Stomach (tissue), 8 donors: ENCODE measurements at regions not wholly inside any gene's neighbourhood (a gene's known extent, or its start where the extent isn't known, plus 50 kb on each side); places are given as distances from the start of the nearest gene placed in this dataset.

Source experiments
- DNase-seq, 2 donors: peaks; one replicate each; pipeline versions ENCODE4 v3.0.0 to v3.0.0-alpha.2; 2013 to 2019
- H3K27ac ChIP-seq, 5 donors: fragments of 200-600 bp in 4 of 5; sonication (generic) in 4 of 5; one replicate each; pipeline ENCODE4 v1.5.1; 2013 to 2019; ENCODE audit warnings: mild to moderate bottlenecking in 1 of 5, moderate library complexity in 1 of 5
- H3K27me3 ChIP-seq, 3 donors: fragments of 200-600 bp; sonication (generic); one replicate each; pipeline ENCODE4 v1.5.1; 2017 to 2019; ENCODE audit warnings: mixed run types in 1 of 3
- H3K36me3 ChIP-seq, 4 donors: fragments of 200-600 bp; sonication (generic); 1 replicate in 3 of 4; 2 replicates in 1 of 4; pipeline ENCODE4 v1.5.1; 2016 to 2019
- H3K4me1 ChIP-seq, 4 donors: fragments of 200-600 bp; sonication (generic); one replicate each; pipeline ENCODE4 v1.5.1; 2016 to 2019
- H3K4me3 ChIP-seq, 4 donors: fragments of 200-600 bp; sonication (generic) in 3 of 4; one replicate each; pipeline ENCODE4 v1.5.1; 2016 to 2019; ENCODE audit warnings: mild to moderate bottlenecking in 1 of 4
- H3K9me3 ChIP-seq, 4 donors: fragments of 200-600 bp; sonication (generic); one replicate each; pipeline ENCODE4 v1.5.1; 2016 to 2019
- EP300 ChIP-seq: sonication (generic); formaldehyde crosslinking; IDR thresholded peaks from one replicate; pipeline ENCODE4 v1.6.1; 2017; ENCODE audit warnings: antibody characterized with exemption
- POLR2A ChIP-seq, 4 donors: fragments of 450-650 bp; IDR thresholded peaks; one replicate each; pipeline ENCODE4 v1.6.1; 2016; ENCODE audit warnings: antibody characterized with exemption in 4 of 4, control low read depth in 2 of 4, mild to moderate bottlenecking in 1 of 4, moderate library complexity in 1 of 4
- POLR2AphosphoS5 ChIP-seq, 3 donors: sonication (generic); formaldehyde crosslinking; IDR thresholded peaks; one replicate each; pipeline ENCODE4 v1.6.1; 2016; ENCODE audit warnings: antibody characterized with exemption in 3 of 3
- WGBS, 5 donors: extraction: QIAGEN DNeasy Blood & Tissue Kit in 3 of 5; methylation state at CpG; one replicate each; pipeline versions ENCODE4 v1.1.5 to v1.1.7; 2013 to 2018; 5-methylcytosine and 5-hydroxymethylcytosine counted together
- intact Hi-C: fragments of 100-400 bp; cut with DNase I; formaldehyde crosslinking; loops from one replicate; pipeline ENCODE4 v1.15.1; 2023; ENCODE audit warnings: low total_unique reads
- TF ChIP-seq, protein P1 (sequence below), 7 experiments: fragments of 450-650 bp in 4 of 7; fragments of 200-600 bp in 3 of 7; sonication (generic) in 3 of 7; IDR thresholded peaks; one replicate each; pipeline ENCODE4 v1.5.1; 2016 to 2019; ENCODE audit warnings: antibody characterized with exemption in 7 of 7, control low read depth in 2 of 7, mild to moderate bottlenecking in 1 of 7
- donor health status: healthy with polysubstance abuse.
- donor health status: Bipolar disorder and iron deficiency.
- donor health status: healthy.

DNA sequence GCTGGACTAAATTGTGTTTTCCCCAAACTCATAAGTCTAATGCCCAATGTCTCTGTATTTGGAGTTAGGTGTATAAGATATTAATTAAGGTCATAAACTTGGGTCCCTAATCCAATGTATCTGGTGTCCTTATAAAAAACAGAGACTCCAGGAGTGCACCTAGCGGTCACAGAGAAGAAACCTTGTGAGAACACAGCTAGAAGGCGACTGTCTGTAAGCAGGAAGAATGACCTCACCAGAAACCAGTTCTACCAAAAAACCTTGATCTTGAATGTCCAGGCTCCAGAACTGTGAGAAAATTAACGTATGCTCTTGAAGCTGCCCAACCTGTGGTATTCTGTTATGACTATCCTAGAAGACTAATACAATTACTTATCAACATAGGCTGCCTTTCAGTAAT is 591.7 kb upstream of the PTPRD start:
- intact Hi-C loops, result no loop called here
- Histone ChIP-seq H3K9me3 (no peaks in the 10 kb centered on the region), H3K36me3 (no peaks in the 10 kb centered on the region), H3K27ac (no peak overlapping the region), H3K4me3 (no peak overlapping the region), H3K27me3 (no peaks in the 10 kb centered on the region), H3K4me1 (no peaks in the 10 kb centered on the region)
- WGBS, 5 donors, result 68 to 81% (median 79%) methylated on average over 3 of the region's 3 CpGs
- DNase-seq, result no peak
- TF ChIP-seq, protein P1, sequence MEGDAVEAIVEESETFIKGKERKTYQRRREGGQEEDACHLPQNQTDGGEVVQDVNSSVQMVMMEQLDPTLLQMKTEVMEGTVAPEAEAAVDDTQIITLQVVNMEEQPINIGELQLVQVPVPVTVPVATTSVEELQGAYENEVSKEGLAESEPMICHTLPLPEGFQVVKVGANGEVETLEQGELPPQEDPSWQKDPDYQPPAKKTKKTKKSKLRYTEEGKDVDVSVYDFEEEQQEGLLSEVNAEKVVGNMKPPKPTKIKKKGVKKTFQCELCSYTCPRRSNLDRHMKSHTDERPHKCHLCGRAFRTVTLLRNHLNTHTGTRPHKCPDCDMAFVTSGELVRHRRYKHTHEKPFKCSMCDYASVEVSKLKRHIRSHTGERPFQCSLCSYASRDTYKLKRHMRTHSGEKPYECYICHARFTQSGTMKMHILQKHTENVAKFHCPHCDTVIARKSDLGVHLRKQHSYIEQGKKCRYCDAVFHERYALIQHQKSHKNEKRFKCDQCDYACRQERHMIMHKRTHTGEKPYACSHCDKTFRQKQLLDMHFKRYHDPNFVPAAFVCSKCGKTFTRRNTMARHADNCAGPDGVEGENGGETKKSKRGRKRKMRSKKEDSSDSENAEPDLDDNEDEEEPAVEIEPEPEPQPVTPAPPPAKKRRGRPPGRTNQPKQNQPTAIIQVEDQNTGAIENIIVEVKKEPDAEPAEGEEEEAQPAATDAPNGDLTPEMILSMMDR (IDR thresholded peaks at IDR 0.05), result no peak
- no peak for TF ChIP-seq EP300
- no peak for TF ChIP-seq POLR2AphosphoS5 (IDR thresholded peaks at IDR 0.05)
- no peak for TF ChIP-seq POLR2A (IDR thresholded peaks at IDR 0.05)

DNA sequence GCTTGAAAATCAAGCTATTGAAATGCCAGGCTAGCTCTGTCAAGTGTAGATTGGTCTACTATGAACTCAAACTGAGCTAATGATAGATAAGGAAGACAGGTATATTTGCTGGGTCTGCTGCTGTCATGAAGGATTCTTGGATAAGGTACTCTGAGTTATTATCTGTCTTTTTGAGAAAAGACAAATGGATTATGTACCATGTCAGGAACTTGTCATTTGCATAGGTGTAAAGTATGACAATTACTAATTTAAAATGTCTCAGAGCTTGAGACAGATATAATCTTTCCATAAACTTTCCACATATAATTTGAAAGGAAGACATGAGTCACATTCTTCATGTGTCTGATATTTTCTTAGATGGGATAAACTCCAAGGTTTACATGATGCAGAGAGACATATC is 594.1 kb upstream of the PTPRD start:
- H3K4me3 ChIP-seq, result no peak overlapping the region
- intact Hi-C loops, result no loop called here
- TF ChIP-seq EP300, result no peak
- TF ChIP-seq POLR2A (IDR thresholded peaks at IDR 0.05), result no peak
- TF ChIP-seq POLR2AphosphoS5 (IDR thresholded peaks at IDR 0.05), result no peak
- TF ChIP-seq, protein P1 (IDR thresholded peaks at IDR 0.05), result no peak
- no peaks in the 10 kb centered on the region for H3K9me3 ChIP-seq
- no peaks in the 10 kb centered on the region for H3K36me3 ChIP-seq
- H3K27ac ChIP-seq, result no peak overlapping the region
- no peaks in the 10 kb centered on the region for H3K27me3 ChIP-seq
- no peaks in the 10 kb centered on the region for H3K4me1 ChIP-seq
- DNase-seq, result no peak

DNA sequence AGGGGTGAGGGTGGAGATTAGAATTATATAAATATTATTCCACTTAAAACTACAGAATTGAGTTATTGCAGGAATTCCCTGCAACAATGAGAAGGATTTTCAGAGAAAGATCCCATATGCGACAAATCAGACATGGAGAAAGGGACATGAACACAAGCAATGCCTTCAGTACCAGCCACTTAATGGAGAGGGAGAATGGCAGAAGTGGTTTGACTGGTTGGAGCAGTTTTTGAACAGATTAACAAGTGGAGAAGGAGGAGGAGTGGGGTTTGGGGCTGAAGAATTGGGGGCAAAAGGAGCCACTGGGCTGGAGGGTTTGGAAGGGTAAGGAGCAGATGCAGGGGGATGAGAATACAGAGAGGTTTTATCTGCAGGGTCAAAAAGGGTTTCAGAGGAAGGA is 620.9 kb upstream of the PTPRD start:
- intact Hi-C loops, result no loop called here
- peak in 1 of 2 donors; percentile 59 for DNase-seq
- Histone ChIP-seq H3K4me3 (no peak overlapping the region), H3K36me3 (no peaks in the 10 kb centered on the region), H3K4me1 (peaks cover 0 to 4% (median 0%) of the 10 kb centered on the region in 4 donors), H3K27ac (no peak overlapping the region), H3K9me3 (no peaks in the 10 kb centered on the region), H3K27me3 (no peaks in the 10 kb centered on the region)
- no peak for TF ChIP-seq POLR2A (IDR thresholded peaks at IDR 0.05)
- TF ChIP-seq, protein P1 (IDR thresholded peaks at IDR 0.05), result no peak
- TF ChIP-seq POLR2AphosphoS5 (IDR thresholded peaks at IDR 0.05), result no peak
- TF ChIP-seq EP300, result no peak
- 44 to 54% (median 47%) methylated on average over 1 of the region's 1 CpG for WGBS, 5 donors

DNA sequence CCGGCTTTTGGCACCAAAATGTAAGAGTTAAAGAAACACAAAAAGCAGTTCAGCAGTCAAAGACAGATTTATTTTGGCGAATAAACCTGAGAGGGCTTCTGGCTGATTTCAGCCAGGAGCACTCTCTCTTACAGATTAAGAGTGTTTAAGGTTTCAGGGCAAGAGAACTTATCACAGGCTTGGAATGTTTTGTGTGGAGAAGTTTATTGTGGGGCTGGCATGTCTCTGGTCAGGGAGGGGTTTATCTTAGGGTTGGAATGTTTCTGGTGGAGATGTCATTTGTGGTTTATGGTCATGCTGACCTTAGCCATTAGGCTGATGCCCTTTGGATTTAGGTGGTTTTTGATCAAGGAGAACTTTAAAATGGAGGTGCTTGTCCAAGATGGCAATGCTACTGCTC is 622.3 kb upstream of the PTPRD start:
- TF ChIP-seq, protein P1 (IDR thresholded peaks at IDR 0.05), result no peak
- TF ChIP-seq EP300 (no peak), POLR2AphosphoS5 (IDR thresholded peaks at IDR 0.05) (no peak), POLR2A (IDR thresholded peaks at IDR 0.05) (no peak)
- H3K27me3 ChIP-seq, result no peaks in the 10 kb centered on the region
- no peaks in the 10 kb centered on the region for H3K9me3 ChIP-seq
- no peaks in the 10 kb centered on the region for H3K36me3 ChIP-seq
- intact Hi-C loops, result no loop called here
- no peak overlapping the region for H3K27ac ChIP-seq
- no peak overlapping the region for H3K4me3 ChIP-seq
- H3K4me1 ChIP-seq, result peaks cover 0 to 4% (median 0%) of the 10 kb centered on the region in 4 donors
- no peak for DNase-seq
- WGBS, 5 donors, result 30 to 73% (median 37%) methylated on average over 2 of the region's 2 CpGs
